HG03521 (cell line): ENCODE measurements at regions not wholly inside any gene's neighbourhood (a gene's known extent, or its start where the extent isn't known, plus 50 kb on each side); places are given as distances from the start of the nearest gene placed in this dataset.
"Not testable (repeated sequence)": the region's sequence is repeated elsewhere in the genome, so short reads cannot be mapped to it uniquely, and the experiment has no call there.

Source experiments
- ATAC-seq: cut with Tn5 transposase; IDR thresholded peaks from one replicate; pipeline ENCODE4 v1.9.1; 2021; ENCODE audit warnings: mild to moderate bottlenecking, moderate library complexity; ENCODE audit not compliant: unreplicated experiment

GRCh38 chr5:74464512-74465209 is 175.9 kb downstream of the ENC1 start:
- ATAC-seq: no peak

GRCh38 chr5:74462356-74462755 is 178.2 kb downstream of the ENC1 start:
- ATAC-seq: no peak

GRCh38 chr5:74461251-74461650 is 179.3 kb downstream of the ENC1 start:
- ATAC-seq: no peak

- ATAC-seq: no peak
Measured at GRCh38 chr5:74460694-74461093, 179.8 kb downstream of the ENC1 start.

- ATAC-seq: no peak
Measured at GRCh38 chr5:74459984-74460383, 180.5 kb downstream of the ENC1 start.

GRCh38 chr5:74457876-74458275 is 182.7 kb downstream of the ENC1 start:
- ATAC-seq: no peak

- ATAC-seq: no peak
Measured at GRCh38 chr5:74454263-74455030, 186.1 kb downstream of the ENC1 start.

GRCh38 chr5:74452856-74453255 is 187.7 kb downstream of the ENC1 start:
- no peak for ATAC-seq

GRCh38 chr5:74450095-74450494 is 190.4 kb downstream of the ENC1 start:
- no peak for ATAC-seq

GRCh38 chr5:74446725-74447241 is 193.7 kb downstream of the ENC1 start:
- no peak for ATAC-seq

- no peak for ATAC-seq
Measured at GRCh38 chr5:74442466-74442865, 198.1 kb downstream of the ENC1 start.

- no peak for ATAC-seq
Measured at GRCh38 chr5:74441616-74442015, 198.9 kb downstream of the ENC1 start.

- no peak for ATAC-seq
Measured at GRCh38 chr5:74440341-74440740, 200.2 kb downstream of the ENC1 start.

- not testable (repeated sequence) for ATAC-seq
Measured at GRCh38 chr5:74437870-74438269, 202.7 kb downstream of the ENC1 start.

GRCh38 chr5:74433896-74434829 is 206.4 kb downstream of the ENC1 start:
- ATAC-seq: no peak

GRCh38 chr5:74433255-74433895 is 207.2 kb downstream of the ENC1 start:
- ATAC-seq: no peak

- ATAC-seq: no peak
Measured at GRCh38 chr5:74432721-74433120, 207.8 kb downstream of the ENC1 start.

- no peak for ATAC-seq
Measured at GRCh38 chr5:74432216-74432615, 208.3 kb downstream of the ENC1 start.

GRCh38 chr5:74431290-74431669 is 209.2 kb downstream of the ENC1 start:
- ATAC-seq: no peak

GRCh38 chr5:74430631-74431289 is 209.8 kb downstream of the ENC1 start:
- no peak for ATAC-seq
